ENCODE measurements at regions not wholly inside any gene's neighbourhood (a gene's known extent, or its start where the extent isn't known, plus 50 kb on each side); places are given as distances from the start of the nearest gene placed in this dataset.

GRCh38 chr9:89702401-89702800 lies 97.6 kb downstream of the GADD45G start:
- H3K36me3 ChIP-seq (replicated peaks in 1 of 2; ENCODE audit: control insufficient read depth in 1 of 2, insufficient read depth in 2 of 2, low read length in 1 of 2), result no peaks in the 10 kb centered on the region
- CTCF ChIA-PET, result interaction anchor here (1.2 to 3.2 kb wide), 3 partner anchors 20 to 397 kb away, joined by 3 to 11 read pairs (median 4); no protein-coding TSS in a partner anchor

GRCh38 chr9:89705651-89706050 lies 100.8 kb downstream of the GADD45G start:
- CTCF ChIA-PET, result no interaction called here
- no peak overlapping the region for H3K4me3 ChIP-seq (ENCODE audit: low read depth in 2 of 2, low read length in 1 of 2)
- no peaks in the 10 kb centered on the region; the same call in 1 of the 2 replicates for H3K27me3 ChIP-seq (ENCODE audit: insufficient read depth)
- H3K4me2 ChIP-seq, result no peak overlapping the region
- no peaks in the 10 kb centered on the region for H4K20me1 ChIP-seq (ENCODE audit: insufficient read depth)
- TF ChIP-seq USF2 (IDR thresholded peaks at IDR 0.05; ENCODE audit: borderline replicate concordance, low read depth, low read length), result no peak
- no peak for TF ChIP-seq NRF1 (IDR thresholded peaks at IDR 0.05; ENCODE audit: low read depth, low read length)
- no peak overlapping the region for H3K27ac ChIP-seq (ENCODE audit: low read depth in 2 of 2, low read length in 1 of 2)
- H3K4me1 ChIP-seq (ENCODE audit: control insufficient read depth in 1 of 2, insufficient read depth in 2 of 2, low read depth in 1 of 2, low read length in 1 of 2), result peaks cover 0 to 10% of the 10 kb centered on the region in 2 experiments; a peak in 1 of 4 replicates
- no peaks in the 10 kb centered on the region for H3K9me2 ChIP-seq
- no peak overlapping the region for H3K9ac ChIP-seq
- H3K9me3 ChIP-seq, result no peaks in the 10 kb centered on the region
- no peaks in the 10 kb centered on the region for H3K79me2 ChIP-seq (ENCODE audit: insufficient read depth)
- POLR2A ChIA-PET, result no interaction called here
- H2AFZ ChIP-seq (ENCODE audit: low read depth), result no peak overlapping the region
- no peaks in the 10 kb centered on the region for H3F3A ChIP-seq (replicated peaks; ENCODE audit: insufficient read depth)
- no peak for DNase-seq
- H3K36me3 ChIP-seq (replicated peaks in 1 of 2; ENCODE audit: control insufficient read depth in 1 of 2, insufficient read depth in 2 of 2, low read length in 1 of 2), result no peaks in the 10 kb centered on the region
- WGBS (ENCODE audit: low lambda C conversion rate), result 0% methylated on average over 1 of the region's 1 CpG

More at GRCh38 chr9:89702401-89702800, 97.6 kb downstream of the GADD45G start:
- Histone ChIP-seq H3K4me1 (ENCODE audit: control insufficient read depth in 1 of 2, insufficient read depth in 2 of 2, low read depth in 1 of 2, low read length in 1 of 2) (peaks cover 0 to 10% of the 10 kb centered on the region in 2 experiments; a peak in 1 of 4 replicates), H3K27me3 (ENCODE audit: insufficient read depth) (no peaks in the 10 kb centered on the region; the same call in 1 of the 2 replicates), H4K20me1 (ENCODE audit: insufficient read depth) (no peaks in the 10 kb centered on the region), H3F3A (replicated peaks; ENCODE audit: insufficient read depth) (no peaks in the 10 kb centered on the region), H3K9me3 (no peaks in the 10 kb centered on the region), H3K4me3 (ENCODE audit: low read depth in 2 of 2, low read length in 1 of 2) (no peak overlapping the region), H3K79me2 (ENCODE audit: insufficient read depth) (no peaks in the 10 kb centered on the region), H3K9ac (no peak overlapping the region), H3K4me2 (no peak overlapping the region), H3K27ac (ENCODE audit: low read depth in 2 of 2, low read length in 1 of 2) (no peak overlapping the region), H3K9me2 (no peaks in the 10 kb centered on the region), H2AFZ (ENCODE audit: low read depth) (no peak overlapping the region)
- POLR2A ChIA-PET, result no interaction called here
- no peak for DNase-seq
- 33% methylated on average over 3 of the region's 3 CpGs for WGBS (ENCODE audit: low lambda C conversion rate)
- TF ChIP-seq FOSL2 (IDR thresholded peaks at IDR 0.05; ENCODE audit: borderline replicate concordance, low read depth) (no peak), IRF3 (IDR thresholded peaks at IDR 0.05; ENCODE audit: low read depth, low read length) (no peak), CHD2 (IDR thresholded peaks at IDR 0.05; ENCODE audit: low read length, partially characterized antibody) (no peak), SIN3A (IDR thresholded peaks at IDR 0.05; ENCODE audit: borderline replicate concordance, low read depth, low read length) (no peak), RXRA (IDR thresholded peaks at IDR 0.05; ENCODE audit: borderline replicate concordance, low read depth) (no peak), RFX5 (IDR thresholded peaks at IDR 0.05; ENCODE audit: low read length) (no peak)

- H3K27me3 ChIP-seq (ENCODE audit: insufficient read depth), result no peaks in the 10 kb centered on the region; the same call in 1 of the 2 replicates
- no peaks in the 10 kb centered on the region for H3K9me3 ChIP-seq
- CTCF ChIA-PET, result no interaction called here
- H3K79me2 ChIP-seq (ENCODE audit: insufficient read depth), result no peaks in the 10 kb centered on the region
- no peak overlapping the region for H3K4me3 ChIP-seq (ENCODE audit: low read depth in 2 of 2, low read length in 1 of 2)
- WGBS (ENCODE audit: low lambda C conversion rate), result 13% methylated on average over 3 of the region's 3 CpGs
- H3K27ac ChIP-seq (ENCODE audit: low read depth in 2 of 2, low read length in 1 of 2), result no peak overlapping the region
- no peak overlapping the region for H2AFZ ChIP-seq (ENCODE audit: low read depth)
- H3K4me2 ChIP-seq, result no peak overlapping the region
- H3K9me2 ChIP-seq, result no peaks in the 10 kb centered on the region
- no peak for DNase-seq
- no peaks in the 10 kb centered on the region for H4K20me1 ChIP-seq (ENCODE audit: insufficient read depth)
- no peaks in the 10 kb centered on the region for H3F3A ChIP-seq (replicated peaks; ENCODE audit: insufficient read depth)
- no peak overlapping the region for H3K9ac ChIP-seq
- peaks cover 0 to 9% of the 10 kb centered on the region in 2 experiments; a peak in 1 of 4 replicates for H3K4me1 ChIP-seq (ENCODE audit: control insufficient read depth in 1 of 2, insufficient read depth in 2 of 2, low read depth in 1 of 2, low read length in 1 of 2)
- POLR2A ChIA-PET, result no interaction called here
- no peaks in the 10 kb centered on the region for H3K36me3 ChIP-seq (replicated peaks in 1 of 2; ENCODE audit: control insufficient read depth in 1 of 2, insufficient read depth in 2 of 2, low read length in 1 of 2)
- no peak for TF ChIP-seq TAF1 (IDR thresholded peaks at IDR 0.05; ENCODE audit: borderline replicate concordance, low read depth, low read length)
- no peak for TF ChIP-seq IRF3 (IDR thresholded peaks at IDR 0.05; ENCODE audit: low read depth, low read length)
- TF ChIP-seq ZBTB33 (IDR thresholded peaks at IDR 0.05; ENCODE audit: borderline replicate concordance, low read depth), result no peak
- TF ChIP-seq ELF1 (IDR thresholded peaks at IDR 0.05), result no peak
- no peak for TF ChIP-seq POLR2AphosphoS5 (IDR thresholded peaks at IDR 0.05; ENCODE audit: low read depth, low read length)
- no peak for TF ChIP-seq SMC3 (IDR thresholded peaks at IDR 0.05; ENCODE audit: low read depth, low read length)
- no peak for TF ChIP-seq FOSL2 (IDR thresholded peaks at IDR 0.05; ENCODE audit: borderline replicate concordance, low read depth)
- TF ChIP-seq USF2 (IDR thresholded peaks at IDR 0.05; ENCODE audit: borderline replicate concordance, low read depth, low read length), result no peak
- TF ChIP-seq FOXJ3 (CRISPR knock-in tag; IDR thresholded peaks at IDR 0.05), result no peak
- TF ChIP-seq RAD21 (IDR thresholded peaks at IDR 0.05; ENCODE audit: low read length), result no peak
- no peak for TF ChIP-seq TCF12 (IDR thresholded peaks at IDR 0.05)
Measured at GRCh38 chr9:89706086-89706485, 101.3 kb downstream of the GADD45G start.

Data from SK-N-SH (cell line).